Liver (tissue), 3 donors: ENCODE measurements at regions not wholly inside any gene's neighbourhood (a gene's known extent, or its start where the extent isn't known, plus 50 kb on each side); places are given as distances from the start of the nearest gene placed in this dataset.

Source experiments
- CTCF ChIP-seq: fragments of 150-350 bp; IDR thresholded peaks from 2 replicates; pipeline ENCODE4 v1.5.1; 2017; ENCODE audit warnings: improper control_type of control experiment, low read depth, low read length; ENCODE audit not compliant: missing input control
- HNF4A ChIP-seq, 2 donors: conservative IDR thresholded peaks; 2 replicates each; pipeline ENCODE4 v1.6.1; 2016; ENCODE audit warnings: antibody characterized with exemption in 2 of 2, mild to moderate bottlenecking in 2 of 2
- RAD21 ChIP-seq, 2 donors: IDR thresholded peaks; 2 replicates each; pipeline ENCODE4 v1.6.1; 2016; ENCODE audit warnings: antibody characterized with exemption in 2 of 2, mild to moderate bottlenecking in 2 of 2
- SP1 ChIP-seq: IDR thresholded peaks from 2 replicates; pipeline ENCODE4 v1.6.1; 2018; ENCODE audit warnings: antibody characterized with exemption, mild to moderate bottlenecking
- TAF1 ChIP-seq: conservative IDR thresholded peaks from 2 replicates; pipeline ENCODE4 v1.6.1; 2016; ENCODE audit warnings: antibody characterized with exemption, mild to moderate bottlenecking
- TF ChIP-seq, protein P1 (sequence below): IDR thresholded peaks from 2 replicates; pipeline ENCODE4 v1.6.1; 2016; ENCODE audit warnings: antibody characterized with exemption, mild to moderate bottlenecking
- donor health status: healthy.
- donor health status: healthy.

DNA sequence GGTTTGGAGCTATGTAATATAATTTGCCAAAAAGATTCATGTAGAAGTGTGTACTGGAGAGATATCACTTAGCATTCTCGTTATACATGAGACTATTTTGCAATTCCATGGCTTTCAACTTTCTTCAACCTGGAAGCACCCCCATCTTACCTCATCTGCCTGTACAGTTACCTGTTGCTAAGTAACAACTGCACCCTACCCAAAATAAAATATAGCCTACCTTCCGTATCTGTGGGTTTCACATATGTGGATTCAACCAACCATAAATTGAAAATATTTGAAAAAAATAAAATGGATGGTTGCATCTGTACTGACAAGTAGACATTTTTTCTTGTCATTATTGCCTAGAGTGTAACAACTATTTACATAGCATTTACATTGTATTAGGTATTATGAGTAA, 278.3 kb downstream of the PPP1R2C start:
- no peak for TF ChIP-seq HNF4A (conservative IDR thresholded peaks at IDR 0.05)
- no peak for TF ChIP-seq CTCF
- no peak for TF ChIP-seq SP1
- TF ChIP-seq RAD21 (IDR thresholded peaks at IDR 0.05): no peak
- TF ChIP-seq, protein P1, sequence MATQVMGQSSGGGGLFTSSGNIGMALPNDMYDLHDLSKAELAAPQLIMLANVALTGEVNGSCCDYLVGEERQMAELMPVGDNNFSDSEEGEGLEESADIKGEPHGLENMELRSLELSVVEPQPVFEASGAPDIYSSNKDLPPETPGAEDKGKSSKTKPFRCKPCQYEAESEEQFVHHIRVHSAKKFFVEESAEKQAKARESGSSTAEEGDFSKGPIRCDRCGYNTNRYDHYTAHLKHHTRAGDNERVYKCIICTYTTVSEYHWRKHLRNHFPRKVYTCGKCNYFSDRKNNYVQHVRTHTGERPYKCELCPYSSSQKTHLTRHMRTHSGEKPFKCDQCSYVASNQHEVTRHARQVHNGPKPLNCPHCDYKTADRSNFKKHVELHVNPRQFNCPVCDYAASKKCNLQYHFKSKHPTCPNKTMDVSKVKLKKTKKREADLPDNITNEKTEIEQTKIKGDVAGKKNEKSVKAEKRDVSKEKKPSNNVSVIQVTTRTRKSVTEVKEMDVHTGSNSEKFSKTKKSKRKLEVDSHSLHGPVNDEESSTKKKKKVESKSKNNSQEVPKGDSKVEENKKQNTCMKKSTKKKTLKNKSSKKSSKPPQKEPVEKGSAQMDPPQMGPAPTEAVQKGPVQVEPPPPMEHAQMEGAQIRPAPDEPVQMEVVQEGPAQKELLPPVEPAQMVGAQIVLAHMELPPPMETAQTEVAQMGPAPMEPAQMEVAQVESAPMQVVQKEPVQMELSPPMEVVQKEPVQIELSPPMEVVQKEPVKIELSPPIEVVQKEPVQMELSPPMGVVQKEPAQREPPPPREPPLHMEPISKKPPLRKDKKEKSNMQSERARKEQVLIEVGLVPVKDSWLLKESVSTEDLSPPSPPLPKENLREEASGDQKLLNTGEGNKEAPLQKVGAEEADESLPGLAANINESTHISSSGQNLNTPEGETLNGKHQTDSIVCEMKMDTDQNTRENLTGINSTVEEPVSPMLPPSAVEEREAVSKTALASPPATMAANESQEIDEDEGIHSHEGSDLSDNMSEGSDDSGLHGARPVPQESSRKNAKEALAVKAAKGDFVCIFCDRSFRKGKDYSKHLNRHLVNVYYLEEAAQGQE: no peak
- no peak for TF ChIP-seq TAF1
